ENCODE measurements at regions not wholly inside any gene's neighbourhood (a gene's known extent, or its start where the extent isn't known, plus 50 kb on each side); places are given as distances from the start of the nearest gene placed in this dataset.
"Not testable (repeated sequence)": the region's sequence is repeated elsewhere in the genome, so short reads cannot be mapped to it uniquely, and the experiment has no call there.

DNA sequence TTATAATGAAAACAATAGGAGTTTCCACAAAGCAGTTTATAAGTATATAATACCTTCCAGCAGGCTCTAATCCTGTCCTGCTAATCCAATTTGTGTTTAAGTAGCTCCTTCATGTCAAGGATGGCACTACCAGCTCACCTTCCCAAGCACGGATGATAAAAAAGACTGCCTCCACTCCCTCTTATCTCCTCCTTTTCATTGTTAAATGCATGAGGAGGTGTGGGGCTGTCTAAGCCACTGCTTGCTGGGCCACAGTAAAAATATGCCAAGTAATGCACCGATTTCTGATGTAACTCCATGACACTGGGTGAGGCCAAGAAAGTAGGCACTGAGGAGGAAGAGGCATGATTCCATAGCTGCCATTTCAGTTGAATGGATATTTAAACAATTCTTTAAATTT lies 193.1 kb downstream of the ZIC5 start:
- DNase-seq (ENCODE audit: low spot score) = no peak

DNA sequence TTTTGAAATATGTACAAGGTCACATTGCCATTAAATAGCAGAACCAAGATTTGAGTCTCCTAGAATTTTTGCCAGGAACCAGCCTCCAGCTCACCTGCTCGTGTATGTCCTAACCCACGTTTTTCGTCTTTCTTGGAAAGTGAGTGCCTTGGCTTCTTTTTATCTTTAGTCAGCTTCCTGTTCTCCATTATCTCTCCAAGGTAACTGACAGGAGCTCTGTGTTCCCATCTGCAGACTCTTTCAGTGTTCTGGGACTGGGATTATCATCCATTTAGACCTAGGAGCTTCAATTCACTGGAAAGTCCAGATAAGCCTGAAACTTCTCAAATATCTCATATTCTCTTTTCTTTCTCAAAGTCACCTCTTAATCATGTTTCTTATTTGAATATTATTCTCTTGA lies 193.7 kb downstream of the ZIC5 start:
- no peak for DNase-seq (ENCODE audit: low spot score)

DNA sequence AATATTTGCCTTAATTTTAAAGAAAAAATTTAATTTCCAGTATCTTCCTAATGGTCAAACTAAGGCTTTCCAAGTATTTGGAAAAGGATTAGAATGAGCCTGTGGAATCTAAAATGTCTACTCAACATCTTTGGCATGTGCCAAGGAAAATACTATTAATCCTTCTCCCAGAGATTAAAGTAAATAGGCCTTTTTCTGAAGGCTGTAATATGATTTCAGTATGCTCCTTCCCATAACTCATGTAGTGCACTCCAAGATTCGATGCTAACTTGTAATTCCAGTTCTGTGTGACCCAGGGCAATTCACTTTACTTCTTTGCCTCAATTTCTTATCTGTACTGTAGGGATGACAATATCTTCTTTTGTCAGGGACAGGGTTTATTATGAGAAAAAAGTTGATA lies 196.9 kb downstream of the ZIC5 start:
- DNase-seq (ENCODE audit: low spot score) = no peak

DNA sequence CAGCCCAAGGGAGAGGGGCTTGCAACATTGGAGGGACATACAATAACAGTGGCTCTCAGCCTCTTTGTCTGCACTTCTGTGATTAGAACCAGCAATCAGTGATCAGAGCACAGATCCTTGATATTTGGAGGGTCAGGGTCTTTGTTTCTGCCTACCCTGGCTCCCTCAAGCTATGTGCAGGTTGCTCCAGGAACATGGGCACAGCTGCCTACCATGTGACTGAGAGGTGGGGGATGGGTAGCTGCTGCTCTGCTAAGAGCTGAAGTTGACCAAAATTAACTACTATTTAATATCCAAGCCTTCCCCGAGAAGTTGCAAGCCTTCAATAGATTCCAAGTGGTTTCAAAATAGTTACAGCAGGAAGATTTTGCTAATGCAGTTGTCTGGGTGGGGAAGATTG lies 202.6 kb downstream of the ZIC5 start:
- no peak for DNase-seq (ENCODE audit: low spot score)

- no peak for DNase-seq (ENCODE audit: low spot score)
Observed at GRCh38 chr13:99766641-99767045, 204.9 kb downstream of the ZIC5 start.

DNA sequence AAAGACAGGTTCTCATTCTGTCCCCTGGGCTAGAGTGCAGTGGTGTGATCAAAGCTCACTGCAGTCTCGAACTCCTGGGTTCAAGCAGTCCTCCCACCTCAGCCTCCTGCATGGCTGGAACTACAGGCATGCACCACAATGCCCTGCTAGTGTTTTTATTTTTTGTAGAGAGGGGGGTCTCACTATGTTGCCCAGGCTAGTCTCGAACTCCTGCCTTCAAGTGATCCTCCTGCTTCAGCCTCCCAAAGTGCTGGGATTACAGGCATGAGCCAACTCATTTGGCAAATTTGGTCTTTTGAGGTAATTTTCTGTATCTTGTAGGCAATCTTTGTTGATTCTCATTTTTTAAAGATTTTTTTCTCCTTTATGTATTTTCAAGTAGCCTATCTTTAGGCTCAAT lies 205.7 kb downstream of the ZIC5 start:
- DNase-seq (ENCODE audit: low spot score) = no peak

DNA sequence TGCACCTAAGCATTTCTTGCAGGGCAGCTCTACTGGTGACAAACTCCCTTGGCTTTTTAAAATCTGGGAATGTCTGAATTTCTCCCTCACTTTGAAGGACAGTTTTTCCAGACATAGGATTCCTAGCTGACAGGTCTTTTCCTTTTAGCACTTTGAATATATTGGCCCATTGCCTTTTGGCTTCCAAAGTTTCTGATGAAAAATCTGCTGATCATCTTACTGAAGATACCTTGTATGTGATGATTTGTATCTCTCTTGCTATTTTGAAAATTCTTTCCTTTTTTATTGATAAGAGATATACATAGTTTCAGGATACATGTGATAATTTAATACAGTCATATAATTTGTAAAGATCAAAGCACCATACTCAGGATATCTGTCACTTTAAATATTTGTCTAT lies 211.1 kb downstream of the ZIC5 start:
- DNase-seq (ENCODE audit: low spot score) = no peak

DNA sequence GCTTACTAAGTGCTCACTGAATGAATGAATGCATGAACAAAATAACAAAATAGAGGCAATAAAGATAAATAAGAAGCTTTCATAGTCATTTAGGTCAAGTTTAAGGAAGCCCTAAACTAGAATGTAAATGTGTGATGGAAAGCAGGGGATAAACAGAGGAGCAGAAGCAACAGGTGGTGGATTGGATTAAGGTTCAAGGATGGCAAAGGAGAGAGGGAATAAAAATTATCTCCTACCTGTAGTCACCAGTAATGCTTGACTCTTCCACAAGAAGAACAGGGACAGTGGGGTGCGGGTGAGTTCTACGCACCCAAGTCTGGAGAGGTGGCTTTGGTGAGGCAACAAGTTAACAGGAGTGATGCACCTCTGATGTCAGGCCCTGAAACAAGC lies 212.4 kb downstream of the ZIC5 start:
- no peak for DNase-seq (ENCODE audit: low spot score)

GRCh38 chr13:99758460-99759162 lies 213.0 kb downstream of the ZIC5 start:
- no peak for DNase-seq (ENCODE audit: low spot score)

GRCh38 chr13:99757756-99758459 lies 213.7 kb downstream of the ZIC5 start:
- no peak for DNase-seq (ENCODE audit: low spot score)

GRCh38 chr13:99756281-99756680 lies 215.3 kb downstream of the ZIC5 start:
- DNase-seq (ENCODE audit: low spot score) = no peak

- DNase-seq (ENCODE audit: low spot score) = not testable (repeated sequence)
Observed at GRCh38 chr13:99754750-99755149, 216.8 kb downstream of the ZIC5 start.

DNA sequence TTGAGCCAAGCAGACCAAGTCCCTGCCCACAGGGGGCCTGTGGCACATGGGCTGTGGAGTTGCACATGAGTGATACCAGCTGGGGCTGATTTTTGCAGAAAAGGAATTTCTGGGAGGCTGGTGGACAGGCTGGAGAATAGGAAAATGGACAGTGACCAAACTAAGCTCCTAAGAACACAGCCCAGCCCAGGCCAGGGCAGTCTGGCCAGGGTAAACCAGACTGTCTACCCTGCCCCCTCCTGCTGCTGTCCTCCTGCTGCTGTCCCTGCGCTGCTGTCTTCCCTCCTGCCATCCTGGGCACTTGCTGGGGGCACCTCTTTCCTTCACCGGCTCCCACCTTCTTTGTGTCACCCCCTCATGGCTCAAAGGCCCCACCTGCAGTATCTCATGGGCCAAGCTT lies 219.2 kb downstream of the ZIC5 start:
- no peak for DNase-seq (ENCODE audit: low spot score)

- no peak for DNase-seq (ENCODE audit: low spot score)
Observed at GRCh38 chr13:99751517-99752199, 219.9 kb downstream of the ZIC5 start.

- DNase-seq (ENCODE audit: low spot score) = no peak
Observed at GRCh38 chr13:99750951-99751350, 220.6 kb downstream of the ZIC5 start.

GRCh38 chr13:99749271-99750019 lies 222.1 kb downstream of the ZIC5 start:
- DNase-seq (ENCODE audit: low spot score) = no peak

DNA sequence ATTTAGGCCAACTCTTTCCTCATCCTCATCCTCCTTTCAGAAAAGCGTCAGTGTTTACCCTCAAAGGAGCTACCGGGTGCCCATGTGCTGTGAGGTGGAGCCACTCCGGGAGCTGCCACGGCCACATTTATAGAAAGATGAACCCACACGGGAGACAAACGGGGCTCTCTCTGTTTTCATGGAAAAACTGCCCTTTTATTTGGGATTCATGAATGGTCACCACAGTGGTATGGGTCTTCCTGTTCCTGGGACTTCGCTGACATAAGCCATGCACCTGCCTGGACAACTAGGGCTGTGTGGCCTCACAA lies 224.2 kb downstream of the ZIC5 start:
- no peak for DNase-seq (ENCODE audit: low spot score)

GRCh38 chr13:99746637-99747402 lies 224.7 kb downstream of the ZIC5 start:
- DNase-seq (ENCODE audit: low spot score) = no peak

- DNase-seq (ENCODE audit: low spot score) = no peak
Observed at GRCh38 chr13:99743094-99743493, 228.5 kb downstream of the ZIC5 start.

DNA sequence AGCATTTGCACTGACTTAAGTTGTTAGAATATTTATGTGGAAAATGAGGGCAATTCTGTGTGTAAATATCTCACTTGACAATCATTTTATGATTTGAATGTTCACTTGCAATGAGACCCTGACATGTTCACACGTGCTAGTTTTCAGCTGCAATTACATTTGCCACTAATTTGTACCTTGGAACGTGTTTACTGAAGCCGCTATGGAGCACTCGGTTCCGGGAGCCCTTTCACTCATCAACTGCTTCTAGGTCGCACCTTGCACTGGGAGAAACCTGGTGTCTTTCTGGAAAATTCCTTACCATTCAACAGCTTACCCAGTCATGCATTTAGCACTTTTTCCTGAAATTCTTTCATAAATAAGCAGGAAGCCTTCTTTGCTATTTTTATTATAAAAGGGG lies 229.6 kb downstream of the ZIC5 start:
- no peak for DNase-seq (ENCODE audit: low spot score)

- DNase-seq (ENCODE audit: low spot score) = no peak
Observed at GRCh38 chr13:99740251-99740979, 231.2 kb downstream of the ZIC5 start.
